ENCODE measurements at regions not wholly inside any gene's neighbourhood (a gene's known extent, or its start where the extent isn't known, plus 50 kb on each side); places are given as distances from the start of the nearest gene placed in this dataset.

- no peak overlapping the region for H3K4me2 ChIP-seq
- 7% methylated on average over 10 of the region's 10 CpGs for WGBS (ENCODE audit: low lambda C conversion rate)
- POLR2A ChIA-PET, result no interaction called here
- H4K20me1 ChIP-seq (ENCODE audit: insufficient read depth), result no peaks in the 10 kb centered on the region
- H2AFZ ChIP-seq (ENCODE audit: low read depth), result no peak overlapping the region
- H3F3A ChIP-seq (replicated peaks; ENCODE audit: insufficient read depth), result no peaks in the 10 kb centered on the region
- no peak overlapping the region for H3K4me3 ChIP-seq (ENCODE audit: low read depth in 2 of 2, low read length in 1 of 2)
- no peaks in the 10 kb centered on the region for H3K36me3 ChIP-seq (replicated peaks in 1 of 2; ENCODE audit: control insufficient read depth in 1 of 2, insufficient read depth in 2 of 2, low read length in 1 of 2)
- H3K4me1 ChIP-seq (ENCODE audit: control insufficient read depth in 1 of 2, insufficient read depth in 2 of 2, low read depth in 1 of 2, low read length in 1 of 2), result no peaks in the 10 kb centered on the region
- CTCF ChIA-PET, result no interaction called here
- no peaks in the 10 kb centered on the region for H3K9me2 ChIP-seq
- TF ChIP-seq EZH2phosphoT487 (IDR thresholded peaks at IDR 0.05; ENCODE audit: borderline replicate concordance, low read depth) (no peak), YY1 (IDR thresholded peaks at IDR 0.05; ENCODE audit: low read depth) (no peak), RFX5 (IDR thresholded peaks at IDR 0.05; ENCODE audit: low read length) (no peak), GATA2 (CRISPR knock-in tag; IDR thresholded peaks at IDR 0.05) (no peak), FOSL2 (IDR thresholded peaks at IDR 0.05; ENCODE audit: borderline replicate concordance, low read depth) (no peak), ELF1 (IDR thresholded peaks at IDR 0.05) (no peak), FOXM1 (IDR thresholded peaks at IDR 0.05; ENCODE audit: low read depth) (no peak), TCF12 (IDR thresholded peaks at IDR 0.05) (no peak), CTCF (IDR thresholded peaks at IDR 0.05) (no peak), NRF1 (IDR thresholded peaks at IDR 0.05; ENCODE audit: low read depth, low read length) (no peak), RXRA (IDR thresholded peaks at IDR 0.05; ENCODE audit: borderline replicate concordance, low read depth) (no peak), MXI1 (IDR thresholded peaks at IDR 0.05; ENCODE audit: low read depth, low read length) (no peak), RAD21 (IDR thresholded peaks at IDR 0.05; ENCODE audit: low read length) (no peak), GABPA (IDR thresholded peaks at IDR 0.05; ENCODE audit: low read depth) (no peak), TAF1 (IDR thresholded peaks at IDR 0.05; ENCODE audit: borderline replicate concordance, low read depth, low read length) (no peak), SMC3 (IDR thresholded peaks at IDR 0.05; ENCODE audit: low read depth, low read length) (no peak)
- no peaks in the 10 kb centered on the region for H3K9me3 ChIP-seq
- H3K79me2 ChIP-seq (ENCODE audit: insufficient read depth), result no peaks in the 10 kb centered on the region
- DNase-seq, result no peak
- no peak overlapping the region for H3K27ac ChIP-seq (ENCODE audit: low read depth in 2 of 2, low read length in 1 of 2)
- peaks cover 46% of the 10 kb centered on the region; the same call in 1 of the 2 replicates for H3K27me3 ChIP-seq (ENCODE audit: insufficient read depth)
- H3K9ac ChIP-seq, result no peak overlapping the region
Measured at GRCh38 chr6:1037430-1038202, 274.3 kb upstream of the FOXQ1 start.

- H3K27ac ChIP-seq (ENCODE audit: low read depth in 2 of 2, low read length in 1 of 2), result no peak overlapping the region
- H3F3A ChIP-seq (replicated peaks; ENCODE audit: insufficient read depth), result no peaks in the 10 kb centered on the region
- H2AFZ ChIP-seq (ENCODE audit: low read depth), result no peak overlapping the region
- no peak for DNase-seq
- H4K20me1 ChIP-seq (ENCODE audit: insufficient read depth), result no peaks in the 10 kb centered on the region
- H3K27me3 ChIP-seq (ENCODE audit: insufficient read depth), result peaks cover 42% of the 10 kb centered on the region
- no peak for TF ChIP-seq REST (IDR thresholded peaks at IDR 0.05; ENCODE audit: low read depth, low read length)
- no peak for TF ChIP-seq PBX3 (IDR thresholded peaks at IDR 0.05)
- no peak for TF ChIP-seq EP300 (IDR thresholded peaks at IDR 0.05; ENCODE audit: borderline replicate concordance in 1 of 2, low read depth in 1 of 2, low read length in 1 of 2)
- TF ChIP-seq FOXJ3 (CRISPR knock-in tag; IDR thresholded peaks at IDR 0.05), result no peak
- no peak for TF ChIP-seq TEAD4 (IDR thresholded peaks at IDR 0.05; ENCODE audit: borderline replicate concordance, insufficient read depth)
- TF ChIP-seq EZH2phosphoT487 (IDR thresholded peaks at IDR 0.05; ENCODE audit: borderline replicate concordance, low read depth), result no peak
- TF ChIP-seq SMC3 (IDR thresholded peaks at IDR 0.05; ENCODE audit: low read depth, low read length), result no peak
- TF ChIP-seq FOSL2 (IDR thresholded peaks at IDR 0.05; ENCODE audit: borderline replicate concordance, low read depth), result no peak
- TF ChIP-seq JUND (IDR thresholded peaks at IDR 0.05), result no peak
- TF ChIP-seq RFX5 (IDR thresholded peaks at IDR 0.05; ENCODE audit: low read length), result no peak
- TF ChIP-seq ELF1 (IDR thresholded peaks at IDR 0.05), result no peak
- H3K9me3 ChIP-seq, result no peaks in the 10 kb centered on the region
- POLR2A ChIA-PET, result no interaction called here
- no peak overlapping the region for H3K4me2 ChIP-seq
- no peaks in the 10 kb centered on the region for H3K79me2 ChIP-seq (ENCODE audit: insufficient read depth)
- no peak overlapping the region for H3K4me3 ChIP-seq (ENCODE audit: low read depth in 2 of 2, low read length in 1 of 2)
- no peak overlapping the region for H3K9ac ChIP-seq
- H3K9me2 ChIP-seq, result no peaks in the 10 kb centered on the region
- no peaks in the 10 kb centered on the region for H3K4me1 ChIP-seq (ENCODE audit: control insufficient read depth in 1 of 2, insufficient read depth in 2 of 2, low read depth in 1 of 2, low read length in 1 of 2)
- CTCF ChIA-PET, result no interaction called here
- 17% methylated on average over 11 of the region's 11 CpGs for WGBS (ENCODE audit: low lambda C conversion rate)
- H3K36me3 ChIP-seq (replicated peaks in 1 of 2; ENCODE audit: control insufficient read depth in 1 of 2, insufficient read depth in 2 of 2, low read length in 1 of 2), result no peaks in the 10 kb centered on the region
Measured at GRCh38 chr6:1035401-1035800, 276.5 kb upstream of the FOXQ1 start.

All from SK-N-SH (cell line).